Left lobe of liver (tissue), 2 donors: ENCODE measurements at regions not wholly inside any gene's neighbourhood (a gene's known extent, or its start where the extent isn't known, plus 50 kb on each side); places are given as distances from the start of the nearest gene placed in this dataset.

Source experiments
- ATAC-seq: fragments of 200-7000 bp; cut with Tn5 transposase; one replicate; pipeline ENCODE4 v1.9.1; 2020; ENCODE audit warnings: mild to moderate bottlenecking, moderate library complexity
- DNase-seq: peaks from one replicate; pipeline ENCODE4 v3.0.0-alpha.2; 2020; ENCODE audit warnings: low spot score
- donor health status: DM: no; HTN: no; CAD: no; lungs with moderate emphysema.
- donor health status: DM: no; HTN: yes; CAD: no.

GRCh38 chr2:41806286-41806685 is 241.5 kb upstream of the PKDCC start:
- DNase-seq (no peak), ATAC-seq (peak; percentile 34)

- ATAC-seq (no peak), DNase-seq (no peak)
Measured at GRCh38 chr2:41821167-41821566, 226.7 kb upstream of the PKDCC start.

DNA sequence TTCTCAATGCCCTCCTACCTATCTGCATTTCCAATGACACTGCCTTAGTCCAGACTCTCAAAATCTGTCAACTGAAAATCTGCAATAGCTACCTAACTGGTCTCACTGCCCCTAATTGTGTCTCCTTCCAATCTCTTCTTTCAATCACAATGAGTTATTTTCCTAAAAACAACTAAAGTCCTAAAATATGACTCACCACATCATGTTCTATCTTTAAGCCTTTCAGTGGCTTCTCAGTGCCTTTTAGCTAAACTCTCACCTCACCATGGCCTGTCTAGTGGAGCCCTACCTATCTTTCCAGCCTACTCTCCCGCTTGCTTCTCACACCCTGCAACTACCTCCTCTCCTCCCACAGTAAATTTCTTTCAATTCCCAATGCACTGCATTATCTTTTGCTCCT is 220.9 kb upstream of the PKDCC start:
- DNase-seq (no peak), ATAC-seq (no peak)

DNA sequence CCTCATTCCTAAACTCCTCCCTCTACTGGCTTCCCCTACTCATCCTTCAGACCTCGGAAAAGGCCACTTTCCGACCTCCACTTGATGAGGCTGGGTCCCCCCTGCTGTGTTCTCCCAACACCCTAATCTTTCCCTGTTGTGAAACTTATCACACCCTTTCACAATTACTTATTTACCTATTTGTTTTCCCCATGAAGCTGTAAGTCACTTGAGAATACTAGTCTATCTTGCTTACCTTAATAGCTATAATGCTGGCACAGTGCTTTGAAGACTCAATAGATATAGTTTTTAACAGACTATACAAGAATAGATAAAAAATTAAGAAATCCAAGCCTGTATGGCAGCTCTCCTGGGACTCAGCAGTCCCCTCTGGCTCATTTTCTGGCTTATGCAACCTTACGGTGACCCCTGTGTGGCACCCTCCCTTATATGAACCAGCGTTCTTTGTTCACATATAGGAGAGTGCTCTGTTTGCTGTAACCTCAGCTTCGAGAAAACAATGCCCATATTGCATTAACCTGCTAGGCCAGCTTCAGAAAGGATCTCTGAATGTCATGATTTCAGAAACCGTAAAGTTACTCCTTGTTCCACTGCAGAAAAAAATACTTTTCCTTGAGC is 220.4 kb upstream of the PKDCC start:
- ATAC-seq = no peak
- no peak for DNase-seq

DNA sequence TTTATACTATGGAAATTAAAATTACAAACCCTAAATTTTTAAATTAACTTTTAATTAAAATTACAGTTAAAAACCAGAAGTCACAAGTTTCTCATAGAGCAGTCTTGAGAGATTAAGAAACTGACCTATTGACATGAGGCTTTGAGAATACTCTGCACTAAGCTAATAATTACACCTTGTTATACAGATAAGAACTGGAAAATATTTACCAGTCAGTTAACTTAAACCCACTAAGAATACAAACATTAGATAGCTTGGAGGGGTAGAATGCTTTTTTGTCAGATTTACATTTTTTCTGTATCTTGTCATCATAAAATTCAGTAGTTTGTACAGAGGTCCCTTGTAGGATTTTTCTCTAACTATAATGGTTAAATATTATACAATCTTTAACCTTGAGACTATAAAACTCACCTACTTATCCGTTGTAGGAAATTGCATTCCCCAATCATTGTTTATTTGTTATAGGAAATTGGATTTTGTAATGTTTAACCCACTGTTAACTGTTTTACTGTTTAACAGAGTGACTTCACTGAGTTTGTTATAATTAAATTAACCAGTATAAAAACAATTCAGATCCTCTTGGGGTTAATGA is 219.7 kb upstream of the PKDCC start:
- no peak for DNase-seq
- no peak for ATAC-seq

DNA sequence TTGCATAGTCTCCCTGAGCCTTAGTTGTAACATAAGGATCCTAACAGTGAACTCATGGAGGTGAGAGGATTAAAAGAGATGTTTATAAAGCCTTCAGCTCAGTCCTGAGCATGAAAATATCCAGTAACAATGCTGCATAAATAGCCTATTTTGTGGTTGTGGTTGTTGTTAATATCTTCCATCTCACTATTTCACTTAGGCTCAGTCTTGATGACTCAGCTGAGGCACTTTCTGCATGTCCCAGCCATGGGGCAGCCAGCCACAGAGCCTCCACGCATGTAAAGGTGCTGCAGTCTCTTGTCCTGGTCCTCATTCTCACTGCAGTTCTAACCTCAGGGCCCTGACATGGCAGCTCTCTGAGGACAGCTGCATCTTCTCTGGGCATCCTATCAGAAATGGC is 218.8 kb upstream of the PKDCC start:
- DNase-seq (no peak), ATAC-seq (no peak)

- no peak for DNase-seq
- ATAC-seq = no peak
Measured at GRCh38 chr2:41830600-41830999, 217.2 kb upstream of the PKDCC start.

DNA sequence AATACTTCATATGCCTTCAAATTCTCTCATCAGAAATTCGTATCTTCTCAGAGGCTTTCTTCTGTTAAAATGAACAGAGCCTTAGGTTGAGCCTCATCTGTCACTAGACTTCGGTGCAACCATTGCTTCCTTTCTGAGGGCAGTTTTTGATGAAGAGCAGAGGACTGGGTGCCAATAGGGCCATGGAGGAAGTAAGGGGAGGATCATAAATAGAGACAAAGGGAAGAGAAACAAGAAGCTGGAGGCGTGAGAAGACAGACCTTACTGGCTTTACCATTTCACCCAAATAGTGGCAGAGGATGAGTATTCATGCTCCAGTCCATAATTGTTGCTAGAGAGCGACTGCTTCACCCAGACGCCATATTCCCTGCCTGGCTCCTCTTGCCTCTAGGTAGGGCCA is 215.6 kb upstream of the PKDCC start:
- ATAC-seq = no peak

DNA sequence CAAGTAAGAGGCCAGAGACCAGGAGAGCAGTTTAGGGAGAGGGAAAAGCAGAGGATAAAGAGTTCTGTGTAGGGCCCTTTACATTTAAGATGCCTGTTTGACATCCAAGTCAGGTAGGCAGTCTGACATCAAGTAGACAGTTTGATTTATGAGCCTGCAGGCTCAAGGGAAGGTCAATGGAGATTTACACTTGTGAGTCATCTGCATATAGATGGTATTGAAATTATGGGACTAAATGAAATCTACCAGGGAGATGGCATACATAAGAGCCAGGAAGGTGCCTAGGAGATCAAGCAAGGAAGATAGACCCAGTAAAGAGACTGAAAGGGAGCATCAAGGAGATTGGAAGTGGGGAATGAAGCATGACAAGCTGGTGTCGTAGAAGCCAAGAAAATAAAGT is 212.4 kb upstream of the PKDCC start:
- ATAC-seq = no peak
- no peak for DNase-seq

More for the DNA sequence above, 215.6 kb upstream of the PKDCC start:
- DNase-seq = no peak

DNA sequence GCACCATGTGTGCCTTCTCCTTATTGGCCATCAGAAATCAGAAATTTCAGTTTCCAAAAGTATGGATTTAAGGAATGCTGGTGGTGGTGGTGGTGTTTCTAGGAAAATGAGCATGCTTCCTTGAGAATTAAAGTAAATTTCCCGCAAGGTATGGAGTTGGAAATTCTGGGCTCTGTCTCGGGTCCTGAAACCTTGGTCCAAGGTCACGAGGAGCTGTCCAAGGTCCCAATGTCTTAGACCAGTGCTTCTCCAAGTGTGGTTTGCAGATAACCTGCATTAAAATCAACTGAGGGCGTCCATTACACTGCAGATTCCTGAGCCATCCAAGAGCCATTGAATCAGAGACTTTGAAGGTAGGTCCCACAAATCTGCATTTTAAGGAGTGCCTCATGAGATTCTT is 210.9 kb upstream of the PKDCC start:
- no peak for DNase-seq
- ATAC-seq = no peak

DNA sequence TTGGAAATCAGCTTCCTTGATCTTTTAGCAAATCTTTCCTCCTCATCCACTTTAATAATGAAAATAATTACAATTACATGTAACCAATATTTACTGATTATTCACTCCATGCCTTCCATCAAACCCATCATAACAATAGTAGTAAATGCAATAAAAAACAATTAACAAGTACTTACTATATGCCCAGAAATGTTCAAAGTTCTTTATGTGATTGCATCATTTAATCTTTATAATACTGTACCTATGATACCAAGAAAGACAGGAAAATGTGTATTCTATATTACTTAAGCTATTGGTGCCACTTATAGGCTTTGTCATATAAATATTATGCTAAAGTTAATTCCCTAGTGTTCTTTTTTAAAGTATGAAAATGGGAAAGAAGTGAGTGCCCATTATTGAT is 210.2 kb upstream of the PKDCC start:
- DNase-seq (no peak), ATAC-seq (no peak)

GRCh38 chr2:41840702-41841551 is 206.9 kb upstream of the PKDCC start:
- DNase-seq = peak; percentile 97
- ATAC-seq = peak; percentile 98

DNA sequence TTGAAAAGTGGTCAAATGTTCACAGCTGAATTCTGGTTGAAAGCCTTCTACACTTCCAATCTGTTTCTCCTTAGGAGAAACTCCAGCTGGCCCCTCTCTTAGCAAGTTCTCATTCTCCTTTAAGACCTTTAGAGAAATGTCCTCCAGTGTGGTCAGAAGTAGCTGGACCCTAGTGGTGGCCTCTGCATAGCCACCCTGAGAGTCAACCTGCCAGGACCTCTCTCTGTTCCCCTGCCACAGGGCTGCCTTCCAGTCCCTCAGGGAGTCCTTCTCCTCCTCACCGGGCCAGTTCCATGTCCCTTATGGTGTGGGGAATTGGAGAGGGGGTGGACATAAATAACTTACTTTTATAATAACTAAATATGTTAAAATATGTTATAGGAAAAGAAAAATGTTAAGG is 200.9 kb upstream of the PKDCC start:
- ATAC-seq (no peak), DNase-seq (no peak)

- peak; percentile 79 for DNase-seq
- ATAC-seq = peak; percentile 88
Measured at GRCh38 chr2:41847744-41848441, 199.9 kb upstream of the PKDCC start.

DNA sequence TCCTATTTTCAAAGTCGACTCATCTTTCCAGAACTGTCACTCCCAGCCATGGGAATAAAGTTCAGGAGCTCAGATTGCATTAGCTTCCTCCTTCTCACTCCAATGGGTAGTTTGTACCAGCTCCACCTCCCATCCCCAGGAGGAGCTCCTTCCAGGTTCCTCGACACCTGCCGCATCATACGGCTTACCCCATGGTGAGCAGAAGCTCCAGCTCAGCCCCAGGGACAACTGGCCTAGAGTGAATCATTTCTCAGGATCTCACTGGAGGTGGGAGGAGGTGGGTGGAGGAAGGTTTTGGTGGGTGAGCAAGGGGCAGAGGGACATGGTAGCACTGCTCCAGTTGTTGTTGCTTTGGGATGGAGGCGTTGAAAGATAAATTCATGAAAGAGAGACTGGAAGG is 196.3 kb upstream of the PKDCC start:
- no peak for DNase-seq
- peak; percentile 5 for ATAC-seq

- DNase-seq = no peak
- ATAC-seq = peak; percentile 70
Measured at GRCh38 chr2:41853427-41854191, 194.2 kb upstream of the PKDCC start.

DNA sequence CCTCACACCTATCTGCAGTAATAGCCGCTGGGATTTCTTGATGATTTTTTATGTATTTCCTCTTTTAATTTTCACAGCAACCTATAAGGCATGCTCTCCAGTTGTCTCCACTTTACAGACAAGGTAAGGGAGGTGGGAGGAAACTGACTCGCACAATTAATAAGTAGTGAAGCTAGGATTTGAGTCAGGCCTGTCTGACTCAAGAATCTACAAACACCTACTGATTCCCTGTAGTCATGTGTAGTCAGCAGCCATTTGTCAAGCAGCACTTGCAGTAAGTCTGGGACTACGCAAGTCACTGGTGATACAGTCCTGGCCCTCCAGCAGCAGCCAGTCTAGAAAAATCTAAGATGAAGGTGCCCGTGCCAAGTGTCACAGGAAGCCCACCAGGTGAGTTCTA is 193.6 kb upstream of the PKDCC start:
- no peak for DNase-seq
- no peak for ATAC-seq

- ATAC-seq (peak; percentile 92), DNase-seq (no peak)
Measured at GRCh38 chr2:41856946-41857345, 190.9 kb upstream of the PKDCC start.

GRCh38 chr2:41859615-41860514 is 188.0 kb upstream of the PKDCC start:
- ATAC-seq (no peak), DNase-seq (no peak)

GRCh38 chr2:41863062-41863461 is 184.8 kb upstream of the PKDCC start:
- no peak for DNase-seq
- ATAC-seq = no peak
